GM12801 (cell line): ENCODE measurements at regions not wholly inside any gene's neighbourhood (a gene's known extent, or its start where the extent isn't known, plus 50 kb on each side); places are given as distances from the start of the nearest gene placed in this dataset.

Source experiments
- TF ChIP-seq, protein P1 (sequence below): IDR thresholded peaks from one replicate; pipeline ENCODE4 v1.5.1; 2011; ENCODE audit warnings: control low read depth; ENCODE audit not compliant: insufficient read length; ENCODE audit errors: extremely low read depth

DNA sequence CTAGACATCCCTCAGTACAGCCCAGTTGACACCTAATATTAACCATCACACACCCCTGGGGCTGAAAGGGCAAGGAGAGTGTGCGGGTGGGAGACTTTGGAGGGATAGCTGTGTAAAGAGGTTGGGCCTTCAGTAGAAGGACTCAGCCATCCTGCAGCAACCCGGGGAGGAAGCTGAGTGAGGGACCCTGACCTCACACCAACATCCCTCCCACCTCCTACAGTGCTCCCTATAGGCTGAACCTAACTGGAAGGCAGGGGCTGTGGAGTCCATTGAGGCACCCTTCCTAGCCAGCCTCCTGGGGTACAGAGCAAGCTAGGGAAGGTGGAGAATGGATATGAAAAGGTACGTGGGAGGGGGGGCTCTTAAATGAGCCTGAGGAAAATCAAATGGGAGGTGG lies 276.3 kb downstream of the PTTG2 start:
- TF ChIP-seq, protein P1, sequence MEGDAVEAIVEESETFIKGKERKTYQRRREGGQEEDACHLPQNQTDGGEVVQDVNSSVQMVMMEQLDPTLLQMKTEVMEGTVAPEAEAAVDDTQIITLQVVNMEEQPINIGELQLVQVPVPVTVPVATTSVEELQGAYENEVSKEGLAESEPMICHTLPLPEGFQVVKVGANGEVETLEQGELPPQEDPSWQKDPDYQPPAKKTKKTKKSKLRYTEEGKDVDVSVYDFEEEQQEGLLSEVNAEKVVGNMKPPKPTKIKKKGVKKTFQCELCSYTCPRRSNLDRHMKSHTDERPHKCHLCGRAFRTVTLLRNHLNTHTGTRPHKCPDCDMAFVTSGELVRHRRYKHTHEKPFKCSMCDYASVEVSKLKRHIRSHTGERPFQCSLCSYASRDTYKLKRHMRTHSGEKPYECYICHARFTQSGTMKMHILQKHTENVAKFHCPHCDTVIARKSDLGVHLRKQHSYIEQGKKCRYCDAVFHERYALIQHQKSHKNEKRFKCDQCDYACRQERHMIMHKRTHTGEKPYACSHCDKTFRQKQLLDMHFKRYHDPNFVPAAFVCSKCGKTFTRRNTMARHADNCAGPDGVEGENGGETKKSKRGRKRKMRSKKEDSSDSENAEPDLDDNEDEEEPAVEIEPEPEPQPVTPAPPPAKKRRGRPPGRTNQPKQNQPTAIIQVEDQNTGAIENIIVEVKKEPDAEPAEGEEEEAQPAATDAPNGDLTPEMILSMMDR = no peak

DNA sequence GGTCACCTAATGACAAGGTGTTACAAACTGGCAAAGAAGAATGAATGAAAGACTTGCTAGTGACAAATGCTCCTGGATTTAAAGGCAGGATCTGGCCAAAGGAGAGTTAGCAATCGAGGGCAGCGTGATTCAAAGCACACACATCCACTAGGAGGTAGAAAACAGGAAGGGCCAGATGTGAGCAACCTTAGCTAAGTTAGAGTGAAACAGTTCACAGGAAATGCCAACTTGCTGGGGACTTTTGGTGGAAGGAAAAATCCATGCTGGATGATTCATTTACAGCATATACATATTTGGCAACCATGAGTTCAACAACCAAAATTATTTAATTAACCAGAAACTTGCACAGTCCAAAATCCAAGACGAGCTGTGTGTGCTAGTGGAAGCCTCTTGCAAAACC lies 276.9 kb downstream of the PTTG2 start:
- TF ChIP-seq, protein P1 = no peak

DNA sequence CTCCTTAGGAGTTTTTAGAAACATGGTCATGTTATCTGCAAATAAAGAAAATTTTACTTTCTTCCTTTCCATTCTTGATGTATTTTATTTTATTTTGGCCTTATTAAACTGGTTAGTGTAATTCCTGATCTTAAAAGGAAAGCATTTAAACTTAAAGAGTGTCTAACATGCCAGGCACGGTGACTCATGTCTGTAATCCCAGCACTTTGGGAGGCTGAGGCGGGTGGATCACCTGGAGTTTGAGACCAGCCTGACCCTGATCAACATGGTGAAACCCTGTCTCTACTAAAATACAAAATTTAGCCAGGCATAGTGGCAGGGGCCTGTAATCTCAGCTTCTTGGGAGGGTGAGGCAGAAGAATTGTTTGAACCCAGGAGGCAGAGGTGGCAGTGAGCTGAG lies 281.3 kb downstream of the PTTG2 start:
- TF ChIP-seq, protein P1 = no peak

DNA sequence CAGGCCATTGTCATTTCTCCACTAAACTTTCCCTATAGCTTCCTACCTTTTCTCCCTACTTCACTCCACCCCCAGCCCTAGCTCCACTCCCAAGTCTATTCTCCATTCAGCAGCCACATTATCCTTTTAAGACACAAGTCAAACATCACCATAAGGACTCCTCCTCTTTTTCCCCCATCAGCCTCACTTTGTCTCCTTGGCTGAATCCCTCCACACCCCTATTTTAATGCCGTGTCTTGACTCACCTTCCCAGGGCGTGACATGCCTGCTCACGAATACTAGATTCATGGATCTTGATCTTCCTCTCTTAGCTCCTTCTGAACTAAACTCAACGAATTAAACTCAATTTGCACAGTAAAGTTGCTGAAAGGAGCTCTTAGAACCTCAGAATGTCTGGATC lies 281.9 kb downstream of the PTTG2 start:
- TF ChIP-seq, protein P1 = no peak

DNA sequence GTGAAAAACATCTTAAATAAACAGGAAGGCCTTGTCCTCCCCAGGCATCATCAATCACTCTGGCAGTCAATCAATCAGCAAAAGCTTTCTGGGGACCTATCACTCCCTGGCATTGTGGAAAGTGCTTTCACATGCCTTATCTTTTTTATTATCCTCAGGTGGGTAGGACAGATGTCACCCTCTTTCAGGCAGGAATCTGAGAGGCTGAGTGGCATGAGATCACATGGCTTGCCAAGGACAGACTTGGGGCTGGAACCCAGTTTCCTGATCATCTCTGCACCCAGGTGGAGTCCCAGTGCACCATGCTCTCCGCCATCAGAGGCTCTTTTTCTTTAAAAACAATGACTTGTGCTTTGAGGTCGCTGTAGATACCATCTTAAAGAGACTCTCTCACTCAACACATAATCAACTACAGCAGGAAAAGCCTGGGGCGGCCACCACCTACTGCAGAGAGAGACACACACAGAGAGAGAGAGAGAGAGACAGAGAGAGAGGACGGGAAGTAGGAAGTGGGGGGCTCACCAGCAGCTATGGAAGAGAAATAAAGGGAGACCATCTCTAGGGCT lies 282.7 kb downstream of the PTTG2 start:
- TF ChIP-seq, protein P1 = no peak

DNA sequence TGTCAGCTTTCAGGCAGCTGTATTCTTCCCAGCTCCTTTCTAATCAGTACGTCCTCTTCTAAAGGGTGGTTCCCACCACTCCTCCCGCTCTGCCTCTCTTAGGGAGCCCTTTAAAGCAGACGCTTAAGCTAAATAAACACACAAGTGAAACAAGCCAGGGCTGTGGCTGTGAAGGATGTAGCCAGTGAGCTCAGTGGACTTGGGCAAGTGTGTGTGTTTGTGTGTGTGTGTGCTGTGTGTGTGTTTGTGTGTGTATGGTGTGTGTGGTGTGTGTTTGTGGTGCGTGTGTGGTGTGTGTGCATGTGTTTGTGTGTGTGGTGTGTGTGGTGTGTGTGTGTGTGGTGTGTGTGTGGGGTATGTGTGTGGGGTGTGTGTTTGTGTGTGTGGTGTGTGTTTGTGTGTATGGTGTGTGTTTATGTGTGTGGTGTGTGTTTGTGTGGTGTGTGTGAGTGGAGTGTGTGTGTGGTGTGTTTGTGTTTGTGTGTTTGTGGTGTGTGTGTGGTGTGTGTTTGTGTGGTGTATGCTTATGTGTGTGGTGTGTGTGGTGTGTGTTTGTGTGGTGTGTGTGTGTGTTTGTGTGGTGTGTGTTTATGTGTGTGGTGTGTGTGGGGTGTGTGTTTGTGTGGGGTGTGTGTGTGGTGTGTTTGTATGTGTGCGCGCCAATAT lies 283.3 kb downstream of the PTTG2 start:
- TF ChIP-seq, protein P1 = no peak

DNA sequence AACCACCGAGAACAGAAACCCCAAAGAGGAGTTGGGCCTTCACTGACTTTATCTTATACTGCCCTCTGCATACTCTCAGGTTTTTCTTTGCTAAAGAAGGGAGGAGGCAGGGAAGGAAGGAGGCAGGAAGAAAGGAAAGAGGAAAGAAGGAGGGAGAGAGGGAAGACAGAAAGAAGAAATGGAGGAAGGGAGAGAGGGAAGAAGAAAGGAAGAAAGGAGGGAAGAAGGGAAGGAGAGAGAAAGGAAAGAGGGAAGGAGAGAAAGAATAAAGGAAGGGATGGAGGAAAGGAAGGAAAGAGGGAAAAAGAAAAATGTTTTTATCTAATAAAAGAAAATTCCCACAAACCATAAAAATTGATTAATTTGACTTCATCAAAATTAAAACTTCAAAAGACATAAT lies 294.6 kb downstream of the PTTG2 start:
- TF ChIP-seq, protein P1 = no peak
